ENCODE measurements at regions not wholly inside any gene's neighbourhood (a gene's known extent, or its start where the extent isn't known, plus 50 kb on each side); places are given as distances from the start of the nearest gene placed in this dataset.

- H3K27ac Mint-ChIP-seq (ENCODE audit: unreplicated experiment) = no peak overlapping the region
- no peaks in the 10 kb centered on the region for H3K36me3 Mint-ChIP-seq (ENCODE audit: unreplicated experiment)
- peaks cover 4% of the 10 kb centered on the region for H3K4me1 Mint-ChIP-seq (ENCODE audit: unreplicated experiment)
- TF ChIP-seq CTCF (IDR thresholded peaks at IDR 0.05) = no peak
- no peaks in the 10 kb centered on the region for H3K9me3 Mint-ChIP-seq (ENCODE audit: unreplicated experiment)
- no peak overlapping the region for H3K4me3 Mint-ChIP-seq (ENCODE audit: unreplicated experiment)
- H3K27me3 Mint-ChIP-seq (ENCODE audit: unreplicated experiment) = no peaks in the 10 kb centered on the region
- DNase-seq (ENCODE audit: extremely low spot score, unreplicated experiment) = no peak
These were observed 710.8 kb upstream of the PCDH20 start for GRCh38 chr13:62126400-62126799.

GRCh38 chr13:62125451-62125850 is 709.8 kb upstream of the PCDH20 start:
- peaks cover 4% of the 10 kb centered on the region for H3K4me1 Mint-ChIP-seq (ENCODE audit: unreplicated experiment)
- H3K9me3 Mint-ChIP-seq (ENCODE audit: unreplicated experiment) = no peaks in the 10 kb centered on the region
- DNase-seq (ENCODE audit: extremely low spot score, unreplicated experiment) = no peak
- H3K4me3 Mint-ChIP-seq (ENCODE audit: unreplicated experiment) = no peak overlapping the region
- TF ChIP-seq CTCF (IDR thresholded peaks at IDR 0.05) = no peak
- no peaks in the 10 kb centered on the region for H3K36me3 Mint-ChIP-seq (ENCODE audit: unreplicated experiment)
- no peaks in the 10 kb centered on the region for H3K27me3 Mint-ChIP-seq (ENCODE audit: unreplicated experiment)
- no peak overlapping the region for H3K27ac Mint-ChIP-seq (ENCODE audit: unreplicated experiment)

DNA sequence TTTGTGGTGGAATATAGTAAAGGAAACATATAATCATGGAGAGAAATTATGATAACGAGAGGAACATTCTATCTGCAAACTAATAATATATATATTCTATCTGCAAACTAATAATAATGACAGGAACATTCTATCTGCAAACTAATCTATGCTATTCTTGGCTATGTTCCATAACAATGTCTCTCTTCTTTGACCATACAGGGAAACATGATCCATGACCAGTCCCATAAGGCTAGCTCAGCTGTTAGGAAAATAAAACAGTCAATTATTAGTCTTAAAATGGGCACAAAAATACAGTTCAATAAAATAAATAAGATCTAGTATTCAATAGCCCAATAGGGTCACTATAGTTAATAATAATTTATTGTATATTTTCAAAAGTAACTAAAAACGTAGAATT is 707.8 kb upstream of the PCDH20 start:
- peaks cover 4% of the 10 kb centered on the region for H3K4me1 Mint-ChIP-seq (ENCODE audit: unreplicated experiment)
- no peak for DNase-seq (ENCODE audit: extremely low spot score, unreplicated experiment)
- H3K27me3 Mint-ChIP-seq (ENCODE audit: unreplicated experiment) = no peaks in the 10 kb centered on the region
- no peak overlapping the region for H3K4me3 Mint-ChIP-seq (ENCODE audit: unreplicated experiment)
- no peaks in the 10 kb centered on the region for H3K36me3 Mint-ChIP-seq (ENCODE audit: unreplicated experiment)
- no peak overlapping the region for H3K27ac Mint-ChIP-seq (ENCODE audit: unreplicated experiment)
- no peaks in the 10 kb centered on the region for H3K9me3 Mint-ChIP-seq (ENCODE audit: unreplicated experiment)
- no peak for TF ChIP-seq CTCF (IDR thresholded peaks at IDR 0.05)

GRCh38 chr13:62122434-62122833 is 706.8 kb upstream of the PCDH20 start:
- no peaks in the 10 kb centered on the region for H3K36me3 Mint-ChIP-seq (ENCODE audit: unreplicated experiment)
- H3K4me3 Mint-ChIP-seq (ENCODE audit: unreplicated experiment) = no peak overlapping the region
- H3K27me3 Mint-ChIP-seq (ENCODE audit: unreplicated experiment) = no peaks in the 10 kb centered on the region
- TF ChIP-seq CTCF (IDR thresholded peaks at IDR 0.05) = no peak
- peaks cover 4% of the 10 kb centered on the region for H3K4me1 Mint-ChIP-seq (ENCODE audit: unreplicated experiment)
- DNase-seq (ENCODE audit: extremely low spot score, unreplicated experiment) = no peak
- H3K27ac Mint-ChIP-seq (ENCODE audit: unreplicated experiment) = no peak overlapping the region
- no peaks in the 10 kb centered on the region for H3K9me3 Mint-ChIP-seq (ENCODE audit: unreplicated experiment)

DNA sequence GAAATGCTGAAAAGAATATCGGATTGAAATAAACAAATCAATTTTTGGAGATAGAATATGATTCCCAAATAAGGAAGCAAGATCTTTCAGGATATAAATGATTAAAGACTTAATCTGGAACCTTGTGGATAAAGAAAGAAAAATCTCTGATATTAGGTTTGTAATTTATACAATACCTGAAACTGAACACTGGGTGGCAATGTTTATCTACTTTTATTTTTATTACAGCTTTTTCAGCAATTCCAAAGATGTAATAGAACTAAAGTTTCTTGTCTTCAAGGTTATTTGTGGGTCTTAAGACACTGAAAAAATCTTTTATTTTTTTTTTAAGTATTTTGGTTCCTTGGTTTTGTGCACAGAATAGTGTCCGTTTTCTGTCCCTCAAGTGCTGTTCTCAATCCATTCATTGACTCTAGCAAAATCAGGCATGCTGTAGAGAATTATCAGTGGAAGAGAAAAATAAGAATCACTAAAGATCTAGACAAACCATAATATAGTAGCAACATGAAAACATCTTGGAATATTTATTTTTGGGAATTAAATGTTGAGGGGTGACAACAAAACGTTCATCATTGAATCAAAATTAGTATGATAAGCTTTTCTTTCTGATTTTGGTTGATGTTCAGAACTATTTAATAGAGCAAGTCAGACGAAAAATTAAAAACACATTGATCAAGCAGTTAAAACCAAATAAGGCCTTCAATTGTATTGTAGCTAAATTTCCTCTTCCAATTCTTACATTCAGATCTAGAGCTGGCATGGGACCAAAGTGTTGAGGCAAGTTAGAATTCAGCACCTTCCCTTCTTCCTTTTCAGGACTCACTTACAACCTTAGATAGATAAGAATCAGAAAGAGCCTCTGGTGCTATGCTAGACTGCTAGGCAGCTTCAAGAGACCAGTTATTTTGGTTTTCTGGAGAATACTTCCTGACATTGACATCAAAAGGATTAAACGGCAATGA is 704.4 kb upstream of the PCDH20 start:
- Mint-ChIP-seq H3K27ac (ENCODE audit: unreplicated experiment) (no peak overlapping the region), H3K36me3 (ENCODE audit: unreplicated experiment) (no peaks in the 10 kb centered on the region), H3K27me3 (ENCODE audit: unreplicated experiment) (no peaks in the 10 kb centered on the region), H3K9me3 (ENCODE audit: unreplicated experiment) (no peaks in the 10 kb centered on the region), H3K4me3 (ENCODE audit: unreplicated experiment) (no peak overlapping the region), H3K4me1 (ENCODE audit: unreplicated experiment) (peaks cover 4% of the 10 kb centered on the region)
- DNase-seq (ENCODE audit: extremely low spot score, unreplicated experiment) = no peak
- peak; percentile 62 for TF ChIP-seq CTCF (IDR thresholded peaks at IDR 0.05)
